ENCODE measurements at regions not wholly inside any gene's neighbourhood (a gene's known extent, or its start where the extent isn't known, plus 50 kb on each side); places are given as distances from the start of the nearest gene placed in this dataset.
A peak's percentile ranks its signal among the peaks of the same experiment; 100 is the strongest.

GRCh38 chr6:163768905-163769304 lies 354.4 kb downstream of the QKI start:
- Histone ChIP-seq H3K4me1 (replicated peaks in 1 of 2) (peaks cover 14 to 19% of the 10 kb centered on the region in 2 donors), H3K27ac (no peak overlapping the region), H3K4me3 (no peak overlapping the region)
- no peak for ATAC-seq (replicated peaks in 6 of 8)
- in situ Hi-C loops (cut with MboI; ENCODE audit: low pct_unique_long_range_greater_than_20kb in 2 of 9, low sequenced_read_pairs in 9 of 9, unreplicated experiment in 9 of 9): no loop called here

DNA sequence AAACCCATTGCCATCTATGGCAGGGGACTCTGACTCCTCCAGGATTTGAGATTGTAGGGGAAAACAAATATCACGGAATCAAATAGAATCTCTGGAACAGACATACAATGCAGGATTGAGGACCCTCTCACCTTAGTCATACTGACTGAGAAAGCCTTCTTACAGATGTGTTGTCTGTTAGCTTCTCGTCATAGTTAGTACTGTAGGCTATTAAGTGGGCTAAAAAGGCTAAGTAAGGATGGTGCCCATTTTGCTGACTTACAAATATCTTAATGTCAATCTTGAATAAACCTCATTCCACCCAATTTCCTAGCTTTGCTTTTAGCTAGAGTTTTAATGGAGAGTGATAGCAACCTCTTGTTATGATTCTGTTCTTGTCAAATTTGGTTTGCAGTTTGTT lies 352.4 kb downstream of the QKI start:
- in situ Hi-C loops (cut with MboI; ENCODE audit: low pct_unique_long_range_greater_than_20kb in 2 of 9, low sequenced_read_pairs in 9 of 9, unreplicated experiment in 9 of 9): no loop called here
- Histone ChIP-seq H3K4me3 (no peak overlapping the region), H3K27ac (no peak overlapping the region), H3K4me1 (replicated peaks in 1 of 2) (peaks cover 14 to 19% of the 10 kb centered on the region in 2 donors)
- ATAC-seq (replicated peaks in 6 of 8): no peak
- WGBS, 10 experiments: 80 to 100% (median 100%) methylated on average over 1 to 2 of the region's 2 CpGs; no CpG with 5 or more reads in 2 of the 10 experiments

GRCh38 chr6:163765335-163765734 lies 350.8 kb downstream of the QKI start:
- Histone ChIP-seq H3K4me1 (replicated peaks in 1 of 2) (peaks cover 14 to 19% of the 10 kb centered on the region in 2 donors), H3K27ac (no peak overlapping the region), H3K4me3 (no peak overlapping the region)
- in situ Hi-C loops (cut with MboI; ENCODE audit: low pct_unique_long_range_greater_than_20kb in 2 of 9, low sequenced_read_pairs in 9 of 9, unreplicated experiment in 9 of 9): no loop called here
- 10 to 92% (median 55%) methylated on average over 1 of the region's 1 CpG; no CpG with 5 or more reads in 2 of the 10 experiments for WGBS, 10 experiments
- ATAC-seq (replicated peaks in 6 of 8): peak in 3 of 8 experiments; percentile 45 to 54 (median 52)

DNA sequence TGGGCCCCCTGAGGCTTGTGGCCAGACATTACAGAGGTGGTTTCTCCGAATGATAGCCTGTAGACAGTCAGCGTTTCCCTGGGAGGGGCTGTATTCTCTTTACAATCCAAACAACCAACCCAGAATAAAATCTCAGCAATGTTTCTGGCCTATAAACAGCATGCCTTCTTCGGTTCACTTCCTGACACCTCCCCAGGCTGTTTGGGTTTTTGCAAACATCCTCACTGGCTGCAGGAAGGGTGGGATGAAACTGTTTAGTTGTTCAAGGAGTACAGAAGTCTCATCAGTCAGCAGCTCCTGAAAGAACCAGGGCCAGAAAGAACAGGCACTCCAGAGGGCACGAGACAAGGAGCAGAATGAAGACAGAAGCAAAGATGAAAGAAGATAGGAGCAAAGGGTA lies 350.0 kb downstream of the QKI start:
- H3K4me1 ChIP-seq (replicated peaks in 1 of 2): peaks cover 14 to 19% of the 10 kb centered on the region in 2 donors
- WGBS, 10 experiments: 5 to 81% (median 57%) methylated on average over 1 to 4 of the region's 4 CpGs; no CpG with 5 or more reads in 2 of the 10 experiments
- no peak overlapping the region for H3K4me3 ChIP-seq
- in situ Hi-C loops (cut with MboI; ENCODE audit: low pct_unique_long_range_greater_than_20kb in 2 of 9, low sequenced_read_pairs in 9 of 9, unreplicated experiment in 9 of 9): no loop called here
- H3K27ac ChIP-seq: no peak overlapping the region
- peak in 5 of 8 experiments; percentile 12 to 98 (median 81) for ATAC-seq (replicated peaks in 6 of 8)

GRCh38 chr6:163761481-163761880 lies 347.0 kb downstream of the QKI start:
- Histone ChIP-seq H3K4me3 (no peak overlapping the region), H3K27ac (no peak overlapping the region), H3K4me1 (replicated peaks in 1 of 2) (peaks cover 14 to 27% of the 10 kb centered on the region in 2 donors)
- 58 to 92% (median 73%) methylated on average over 2 to 3 of the region's 3 CpGs; no CpG with 5 or more reads in 5 of the 10 experiments for WGBS, 10 experiments
- ATAC-seq (replicated peaks in 6 of 8): no peak
- in situ Hi-C loops (cut with MboI; ENCODE audit: low pct_unique_long_range_greater_than_20kb in 2 of 9, low sequenced_read_pairs in 9 of 9, unreplicated experiment in 9 of 9): no loop called here

GRCh38 chr6:163760860-163761259 lies 346.3 kb downstream of the QKI start:
- Histone ChIP-seq H3K4me1 (replicated peaks in 1 of 2) (peaks cover 14 to 23% of the 10 kb centered on the region in 2 donors), H3K4me3 (no peak overlapping the region), H3K27ac (no peak overlapping the region)
- WGBS, 10 experiments: 13 to 85% (median 60%) methylated on average over 1 to 3 of the region's 3 CpGs; no CpG with 5 or more reads in 1 of the 10 experiments
- ATAC-seq (replicated peaks in 6 of 8): peak in 2 of 8 experiments; percentile 8 to 14
- in situ Hi-C loops (cut with MboI; ENCODE audit: low pct_unique_long_range_greater_than_20kb in 2 of 9, low sequenced_read_pairs in 9 of 9, unreplicated experiment in 9 of 9): no loop called here

- ATAC-seq (replicated peaks in 6 of 8): no peak
- Histone ChIP-seq H3K4me3 (no peak overlapping the region), H3K27ac (no peak overlapping the region), H3K4me1 (replicated peaks in 1 of 2) (peaks cover 2 to 10% of the 10 kb centered on the region in 2 donors)
- in situ Hi-C loops (cut with MboI; ENCODE audit: low pct_unique_long_range_greater_than_20kb in 2 of 9, low sequenced_read_pairs in 9 of 9, unreplicated experiment in 9 of 9): no loop called here
- 55 to 100% (median 86%) methylated on average over 2 to 5 of the region's 5 CpGs; no CpG with 5 or more reads in 1 of the 10 experiments for WGBS, 10 experiments
Observed at GRCh38 chr6:163759542-163759941, 345.0 kb downstream of the QKI start.

DNA sequence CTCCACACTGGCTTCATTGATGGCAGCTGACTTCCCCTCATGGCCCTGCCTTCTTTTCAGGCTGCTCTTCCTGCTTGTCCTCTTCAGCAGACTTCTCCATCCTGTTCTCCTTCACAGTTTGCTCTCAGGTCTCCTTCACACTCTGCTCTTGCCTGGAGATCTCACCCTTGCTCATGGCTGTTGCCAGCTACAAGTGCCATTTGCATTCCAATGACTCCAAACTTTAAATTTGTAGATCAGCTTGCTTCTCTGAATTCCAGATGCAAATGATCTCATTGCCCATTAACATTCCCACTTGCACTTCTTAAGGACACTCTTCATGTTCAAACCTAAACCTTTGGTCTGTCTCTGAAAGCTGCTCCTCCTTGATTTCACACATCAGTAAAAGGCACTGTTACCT lies 343.0 kb downstream of the QKI start:
- in situ Hi-C loops (cut with MboI; ENCODE audit: low pct_unique_long_range_greater_than_20kb in 2 of 9, low sequenced_read_pairs in 9 of 9, unreplicated experiment in 9 of 9): no loop called here
- Histone ChIP-seq H3K4me3 (no peak overlapping the region), H3K4me1 (replicated peaks in 1 of 2) (peaks cover 0 to 8% of the 10 kb centered on the region in 2 donors), H3K27ac (no peak overlapping the region)
- ATAC-seq (replicated peaks in 6 of 8): peak in 3 of 8 experiments; percentile 92

DNA sequence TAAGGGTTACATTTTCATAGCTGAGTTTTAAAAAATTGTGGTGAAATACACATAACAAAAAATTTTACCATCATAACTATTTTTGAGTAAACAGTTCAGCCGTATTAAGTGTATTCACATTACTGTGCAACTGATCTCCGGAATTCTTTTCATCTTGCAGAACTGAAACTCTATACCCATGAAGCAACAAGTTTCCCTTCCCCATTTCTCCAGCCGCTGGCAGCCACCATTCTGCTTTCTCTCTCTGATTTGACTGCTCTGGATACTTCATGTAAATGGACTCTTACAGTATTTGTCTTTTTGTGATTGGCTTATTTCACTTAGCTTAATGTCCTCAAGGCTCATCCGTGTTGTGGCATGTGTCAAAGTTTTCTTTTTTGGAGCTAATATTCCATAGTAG lies 341.6 kb downstream of the QKI start:
- Histone ChIP-seq H3K4me1 (replicated peaks in 1 of 2) (peaks cover 3 to 8% of the 10 kb centered on the region in 2 donors), H3K27ac (no peak overlapping the region), H3K4me3 (no peak overlapping the region)
- ATAC-seq (replicated peaks in 6 of 8): no peak
- 50 to 100% (median 92%) methylated on average over 1 to 4 of the region's 4 CpGs for WGBS, 10 experiments
- in situ Hi-C loops (cut with MboI; ENCODE audit: low pct_unique_long_range_greater_than_20kb in 2 of 9, low sequenced_read_pairs in 9 of 9, unreplicated experiment in 9 of 9): no loop called here

GRCh38 chr6:163754866-163755265 lies 340.3 kb downstream of the QKI start:
- no peak overlapping the region for H3K27ac ChIP-seq
- H3K4me1 ChIP-seq (replicated peaks in 1 of 2): peaks cover 3 to 10% of the 10 kb centered on the region in 2 donors
- ATAC-seq (replicated peaks in 6 of 8): peak in 1 of 8 experiments; percentile 28
- no peak overlapping the region for H3K4me3 ChIP-seq
- 0 to 100% (median 58%) methylated on average over 1 to 3 of the region's 5 CpGs; no CpG with 5 or more reads in 2 of the 10 experiments for WGBS, 10 experiments
- in situ Hi-C loops (cut with MboI; ENCODE audit: low pct_unique_long_range_greater_than_20kb in 2 of 9, low sequenced_read_pairs in 9 of 9, unreplicated experiment in 9 of 9): no loop called here

DNA sequence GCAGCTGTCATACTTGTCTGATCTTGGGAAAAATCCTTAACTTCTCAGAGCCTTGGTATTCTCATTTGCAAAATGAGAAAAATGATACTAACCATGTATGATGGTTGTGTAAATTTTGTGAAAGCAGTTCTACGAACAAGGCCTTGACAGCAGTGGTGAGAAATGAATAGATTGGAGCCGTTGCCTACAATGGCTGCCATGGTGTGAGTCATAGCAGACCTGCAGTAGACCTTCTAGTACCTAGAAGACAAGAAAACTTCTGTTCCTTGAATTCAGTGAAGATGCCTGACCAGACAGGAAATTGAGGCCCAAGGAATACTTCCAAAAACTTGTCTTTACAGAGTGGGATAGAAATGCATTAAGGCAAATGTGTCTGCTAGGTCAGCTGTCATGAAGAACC lies 338.9 kb downstream of the QKI start:
- no peak overlapping the region for H3K27ac ChIP-seq
- 80 to 100% (median 83%) methylated on average over 1 to 2 of the region's 2 CpGs; no CpG with 5 or more reads in 5 of the 10 experiments for WGBS, 10 experiments
- in situ Hi-C loops (cut with MboI; ENCODE audit: low pct_unique_long_range_greater_than_20kb in 2 of 9, low sequenced_read_pairs in 9 of 9, unreplicated experiment in 9 of 9): no loop called here
- H3K4me1 ChIP-seq (replicated peaks in 1 of 2): peaks cover 3 to 12% of the 10 kb centered on the region in 2 donors
- no peak for ATAC-seq (replicated peaks in 6 of 8)
- no peak overlapping the region for H3K4me3 ChIP-seq

DNA sequence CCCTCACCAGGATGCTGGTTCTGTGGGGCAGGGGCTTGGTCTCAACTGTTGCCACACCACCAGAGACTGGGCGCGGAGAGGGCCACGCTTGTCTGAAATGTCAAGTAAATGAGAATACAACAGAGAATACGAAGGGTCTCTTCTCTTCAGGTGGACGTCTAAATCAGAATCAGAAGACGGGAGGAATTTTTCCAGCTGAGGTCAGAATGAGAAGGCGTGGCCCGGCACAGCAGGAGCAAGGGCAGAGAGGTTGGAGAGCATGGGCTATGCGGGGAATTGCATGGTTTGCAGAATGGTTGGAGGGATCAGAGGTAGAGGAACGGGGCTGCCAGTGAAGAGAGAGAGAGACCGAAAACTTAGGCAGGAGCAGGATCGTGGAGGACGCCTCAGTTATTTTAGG lies 337.9 kb downstream of the QKI start:
- Histone ChIP-seq H3K4me1 (replicated peaks in 1 of 2) (peaks cover 3 to 8% of the 10 kb centered on the region in 2 donors), H3K27ac (no peak overlapping the region), H3K4me3 (no peak overlapping the region)
- ATAC-seq (replicated peaks in 6 of 8): no peak
- WGBS, 10 experiments: 69 to 91% (median 82%) methylated on average over 4 to 11 of the region's 13 CpGs; no CpG with 5 or more reads in 1 of the 10 experiments
- in situ Hi-C loops (cut with MboI; ENCODE audit: low pct_unique_long_range_greater_than_20kb in 2 of 9, low sequenced_read_pairs in 9 of 9, unreplicated experiment in 9 of 9): no loop called here

DNA sequence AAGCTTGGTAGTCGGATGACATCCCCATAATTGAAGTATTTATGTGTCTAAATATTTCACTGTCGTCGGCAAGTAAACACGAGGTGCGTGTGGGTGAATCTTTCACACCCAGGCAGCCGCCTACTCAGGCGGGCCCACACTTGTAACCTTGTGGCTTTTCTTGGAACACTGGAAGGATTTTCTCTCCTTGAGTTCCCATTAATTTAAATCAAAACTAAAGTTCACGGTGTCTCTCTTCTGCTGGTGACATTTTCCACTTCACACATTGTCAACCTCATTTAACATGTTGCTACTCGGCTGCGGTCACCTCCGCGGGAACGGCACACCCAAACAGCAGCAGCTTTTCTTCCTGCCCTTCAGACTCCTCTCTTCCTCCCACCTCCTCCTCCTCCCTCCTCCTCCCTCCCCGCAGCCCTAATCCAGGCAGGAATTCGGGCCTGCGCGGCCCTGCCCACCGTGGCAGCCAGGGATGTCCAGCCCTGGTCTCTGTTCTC lies 336.6 kb downstream of the QKI start:
- peak in 1 of 8 experiments; percentile 32 for ATAC-seq (replicated peaks in 6 of 8)
- no peak overlapping the region for H3K27ac ChIP-seq
- no peak overlapping the region for H3K4me3 ChIP-seq
- in situ Hi-C loops (cut with MboI; ENCODE audit: low pct_unique_long_range_greater_than_20kb in 2 of 9, low sequenced_read_pairs in 9 of 9, unreplicated experiment in 9 of 9): no loop called here
- 38 to 95% (median 70%) methylated on average over 1 to 12 of the region's 18 CpGs; no CpG with 5 or more reads in 1 of the 10 experiments for WGBS, 10 experiments
- H3K4me1 ChIP-seq (replicated peaks in 1 of 2): peaks cover 8 to 11% of the 10 kb centered on the region in 2 donors

DNA sequence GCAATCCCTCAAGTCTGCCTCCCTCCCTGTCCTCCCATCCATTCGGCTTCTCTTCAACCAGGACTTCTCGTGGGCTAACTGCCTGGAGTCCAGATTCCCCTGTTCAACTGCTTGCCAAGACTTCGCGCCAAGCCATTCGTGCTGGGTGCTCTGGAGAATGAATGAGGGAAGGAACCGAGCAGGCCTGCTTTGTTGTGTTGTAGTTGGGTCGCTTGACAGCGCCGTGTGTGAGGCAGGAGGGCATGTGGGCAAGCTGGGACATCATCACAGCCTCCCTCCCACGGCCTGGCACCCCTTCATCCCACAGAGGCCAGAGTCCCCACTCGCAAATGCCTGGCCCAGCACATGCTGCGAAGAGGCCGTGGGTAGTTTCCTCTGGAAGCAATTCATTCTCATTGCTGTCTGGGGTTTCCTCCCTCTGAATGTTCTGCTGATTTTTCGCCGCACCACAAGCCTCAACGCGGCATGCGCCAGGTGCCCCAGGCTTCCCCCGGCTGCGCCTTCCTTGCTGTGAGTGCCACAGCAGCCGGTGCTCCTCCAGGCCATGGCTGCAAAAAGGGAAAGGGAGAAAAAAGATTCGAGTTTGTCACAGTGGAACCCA lies 336.0 kb downstream of the QKI start:
- Histone ChIP-seq H3K4me3 (no peak overlapping the region), H3K27ac (no peak overlapping the region), H3K4me1 (replicated peaks in 1 of 2) (peaks cover 14 to 16% of the 10 kb centered on the region in 2 donors)
- in situ Hi-C loops (cut with MboI; ENCODE audit: low pct_unique_long_range_greater_than_20kb in 2 of 9, low sequenced_read_pairs in 9 of 9, unreplicated experiment in 9 of 9): no loop called here
- WGBS, 10 experiments: 37 to 100% (median 91%) methylated on average over 2 to 17 of the region's 22 CpGs; no CpG with 5 or more reads in 3 of the 10 experiments
- ATAC-seq (replicated peaks in 6 of 8): no peak
